OCI-LY7 (cell line): ENCODE measurements at regions not wholly inside any gene's neighbourhood (a gene's known extent, or its start where the extent isn't known, plus 50 kb on each side); places are given as distances from the start of the nearest gene placed in this dataset.

Experiments
- BruUV-seq: library from RNA; stranded (reverse); fragments of 400-500 nt; replicated peaks from 2 replicates; lab custom pipeline; 2021; lab: Mats Ljungman, UMichigan
- CTCF ChIA-PET: fragments of 300-600 bp; sonication (Branson Sonifier 250); formaldehyde crosslinking; loops from one replicate; lab custom pipeline; 2022; ENCODE audit warnings: antibody characterized with exemption; ENCODE audit not compliant: unreplicated experiment; lab: Charles Lee
- POLR2A ChIA-PET: fragments of 300-600 bp; sonication (Branson Sonifier 250); formaldehyde crosslinking; loops from one replicate; lab custom pipeline; 2022; ENCODE audit warnings: antibody characterized with exemption; lab: Charles Lee
- DNase-seq: peaks from one replicate; pipeline ENCODE4 v3.0.0-alpha.2; 2015; ENCODE audit warnings: low spot score
- H2AFZ ChIP-seq: fragments of 200-600 bp; sonication (generic), shearing (Covaris generic); 2 replicates; pipeline ENCODE4 v1.6.1; 2014; ENCODE audit warnings: mild to moderate bottlenecking, antibody characterized with exemption, low read length, moderate library complexity
- H3K27ac ChIP-seq: fragments of 200-600 bp; sonication (generic); 2 replicates; pipeline ENCODE4 v1.5.1; 2014; ENCODE audit warnings: mixed run types, low read depth, mild to moderate bottlenecking, moderate library complexity, low read length, inconsistent platforms; ENCODE audit not compliant: poor library complexity, severe bottlenecking
- H3K36me3 ChIP-seq: fragments of 200-600 bp; sonication (generic); 2 replicates; pipeline ENCODE4 v1.6.1; 2014; ENCODE audit warnings: mild to moderate bottlenecking, antibody characterized with exemption, low read length, moderate library complexity, mixed read lengths; ENCODE audit not compliant: insufficient read depth
- H3K4me1 ChIP-seq: fragments of 200-600 bp; sonication (generic); 2 replicates; pipeline ENCODE4 v1.5.1; 2014; ENCODE audit warnings: mild to moderate bottlenecking, low read length; ENCODE audit not compliant: insufficient read depth, poor library complexity, severe bottlenecking
- H3K4me2 ChIP-seq: fragments of 200-600 bp; sonication (generic); 2 replicates; pipeline ENCODE4 v1.6.1; 2014; ENCODE audit warnings: mild to moderate bottlenecking, low read length
- H3K4me3 ChIP-seq: fragments of 200-600 bp; sonication (generic); 2 replicates; pipeline ENCODE4 v1.5.1; 2014; ENCODE audit warnings: mild to moderate bottlenecking, low read depth, low read length; ENCODE audit not compliant: poor library complexity, severe bottlenecking
- H3K79me2 ChIP-seq: fragments of 200-600 bp; sonication (generic); 2 replicates; pipeline ENCODE4 v1.6.1; 2016; ENCODE audit warnings: low read depth, mild to moderate bottlenecking, low read length, moderate library complexity, mixed read lengths; ENCODE audit not compliant: insufficient read depth
- H3K9me2 ChIP-seq: fragments of 200-600 bp; sonication (generic); 2 replicates; pipeline ENCODE4 v1.6.1; 2016; ENCODE audit warnings: mild to moderate bottlenecking, low read length, mixed read lengths; ENCODE audit not compliant: insufficient read depth
- H3K9me3 ChIP-seq: fragments of 200-600 bp; sonication (generic); 2 replicates; pipeline ENCODE4 v1.6.1; 2014; ENCODE audit warnings: mild to moderate bottlenecking, mixed run types, low read length, mixed read lengths
- H4K20me1 ChIP-seq: fragments of 200-600 bp; sonication (generic); 2 replicates; pipeline ENCODE4 v1.6.1; 2014; ENCODE audit warnings: mild to moderate bottlenecking, antibody characterized with exemption, low read length, moderate library complexity, mixed read lengths; ENCODE audit not compliant: insufficient read depth
- EZH2phosphoT487 ChIP-seq: fragments of 200-600 bp; sonication (generic); IDR thresholded peaks from 2 replicates; pipeline ENCODE4 v1.6.1; 2018; ENCODE audit warnings: low read depth, borderline replicate concordance, mild to moderate bottlenecking, mixed run types, antibody characterized with exemption, low read length, moderate library complexity, mixed read lengths
- intact Hi-C: fragments of 100-400 bp; cut with micrococcal nuclease; formaldehyde crosslinking; loops from one replicate; pipeline ENCODE4 v1.10.0; 2022; ENCODE audit not compliant: unreplicated experiment
- TF ChIP-seq, protein P1 (sequence below): fragments of 200-600 bp; sonication (generic); conservative IDR thresholded peaks from 2 replicates; pipeline ENCODE4 v1.5.1; 2014; ENCODE audit warnings: mild to moderate bottlenecking, antibody characterized with exemption, low read length, moderate library complexity, mixed read lengths

DNA sequence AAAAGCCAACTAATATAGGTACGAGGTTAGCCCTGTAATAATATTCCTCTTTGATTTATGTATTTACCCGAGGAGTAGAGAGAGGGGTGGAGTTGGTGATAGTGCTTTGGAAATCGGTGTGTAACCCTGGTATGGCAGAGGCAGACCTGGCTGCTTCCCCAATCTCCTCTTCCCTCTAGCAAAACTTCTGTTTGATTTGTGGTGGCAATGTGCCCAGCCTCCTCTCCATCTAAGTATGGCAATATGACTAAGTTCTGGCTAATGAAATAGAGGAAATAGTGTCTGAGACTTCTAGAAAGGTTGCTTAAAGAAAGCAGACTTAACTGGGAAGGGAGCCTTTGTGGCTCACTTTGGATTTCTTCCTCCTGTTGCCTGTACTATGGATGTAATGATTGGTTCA, 491.1 kb downstream of the ENC1 start:
- Histone ChIP-seq H2AFZ (no peak overlapping the region), H3K4me3 (no peak overlapping the region), H3K9me2 (no peaks in the 10 kb centered on the region), H3K4me2 (no peak overlapping the region), H4K20me1 (no peaks in the 10 kb centered on the region), H3K27ac (no peak overlapping the region), H3K36me3 (no peaks in the 10 kb centered on the region), H3K9me3 (no peaks in the 10 kb centered on the region), H3K79me2 (no peaks in the 10 kb centered on the region), H3K4me1 (no peaks in the 10 kb centered on the region)
- intact Hi-C loops = no loop called here
- CTCF ChIA-PET = no interaction called here
- no peak for TF ChIP-seq EZH2phosphoT487
- TF ChIP-seq, protein P1, sequence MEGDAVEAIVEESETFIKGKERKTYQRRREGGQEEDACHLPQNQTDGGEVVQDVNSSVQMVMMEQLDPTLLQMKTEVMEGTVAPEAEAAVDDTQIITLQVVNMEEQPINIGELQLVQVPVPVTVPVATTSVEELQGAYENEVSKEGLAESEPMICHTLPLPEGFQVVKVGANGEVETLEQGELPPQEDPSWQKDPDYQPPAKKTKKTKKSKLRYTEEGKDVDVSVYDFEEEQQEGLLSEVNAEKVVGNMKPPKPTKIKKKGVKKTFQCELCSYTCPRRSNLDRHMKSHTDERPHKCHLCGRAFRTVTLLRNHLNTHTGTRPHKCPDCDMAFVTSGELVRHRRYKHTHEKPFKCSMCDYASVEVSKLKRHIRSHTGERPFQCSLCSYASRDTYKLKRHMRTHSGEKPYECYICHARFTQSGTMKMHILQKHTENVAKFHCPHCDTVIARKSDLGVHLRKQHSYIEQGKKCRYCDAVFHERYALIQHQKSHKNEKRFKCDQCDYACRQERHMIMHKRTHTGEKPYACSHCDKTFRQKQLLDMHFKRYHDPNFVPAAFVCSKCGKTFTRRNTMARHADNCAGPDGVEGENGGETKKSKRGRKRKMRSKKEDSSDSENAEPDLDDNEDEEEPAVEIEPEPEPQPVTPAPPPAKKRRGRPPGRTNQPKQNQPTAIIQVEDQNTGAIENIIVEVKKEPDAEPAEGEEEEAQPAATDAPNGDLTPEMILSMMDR = no peak
- BruUV-seq = no TSS peak
- POLR2A ChIA-PET = no interaction called here
- no peak for DNase-seq

- POLR2A ChIA-PET = no interaction called here
- H3K27ac ChIP-seq = no peak overlapping the region
- intact Hi-C loops = no loop called here
- no peaks in the 10 kb centered on the region for H3K9me2 ChIP-seq
- H3K36me3 ChIP-seq = no peaks in the 10 kb centered on the region
- no peak for DNase-seq
- H3K9me3 ChIP-seq = no peaks in the 10 kb centered on the region
- BruUV-seq = no TSS peak
- TF ChIP-seq EZH2phosphoT487 = no peak
- TF ChIP-seq, protein P1 = no peak
- no peaks in the 10 kb centered on the region for H4K20me1 ChIP-seq
- H3K4me1 ChIP-seq = no peaks in the 10 kb centered on the region
- no peak overlapping the region for H3K4me3 ChIP-seq
- H3K79me2 ChIP-seq = no peaks in the 10 kb centered on the region
- CTCF ChIA-PET = no interaction called here
- no peak overlapping the region for H2AFZ ChIP-seq
- H3K4me2 ChIP-seq = no peak overlapping the region
These were observed 492.2 kb downstream of the ENC1 start for GRCh38 chr5:74148321-74148720.

- POLR2A ChIA-PET = no interaction called here
- Histone ChIP-seq H4K20me1 (no peaks in the 10 kb centered on the region), H3K9me3 (no peaks in the 10 kb centered on the region), H3K4me1 (no peaks in the 10 kb centered on the region), H3K9me2 (no peaks in the 10 kb centered on the region), H2AFZ (no peak overlapping the region), H3K4me2 (no peak overlapping the region), H3K36me3 (no peaks in the 10 kb centered on the region), H3K4me3 (no peak overlapping the region), H3K79me2 (no peaks in the 10 kb centered on the region), H3K27ac (no peak overlapping the region)
- no TSS peak for BruUV-seq
- intact Hi-C loops = no loop called here
- no peak for DNase-seq
- CTCF ChIA-PET = no interaction called here
- TF ChIP-seq EZH2phosphoT487 = no peak
- TF ChIP-seq, protein P1 = no peak
These were observed 493.7 kb downstream of the ENC1 start for GRCh38 chr5:74146796-74147195.
